ENCODE measurements at regions not wholly inside any gene's neighbourhood (a gene's known extent, or its start where the extent isn't known, plus 50 kb on each side); places are given as distances from the start of the nearest gene placed in this dataset.
"Not testable (repeated sequence)": the region's sequence is repeated elsewhere in the genome, so short reads cannot be mapped to it uniquely, and the experiment has no call there.

GRCh38 chr3:67104388-67104787 is 106.3 kb downstream of the KBTBD8 start:
- no peak overlapping the region for H3K4me3 Mint-ChIP-seq
- DNase-seq (no peak), ATAC-seq (replicated peaks) (no peak)
- H3K27ac Mint-ChIP-seq: no peak overlapping the region
- H3K36me3 Mint-ChIP-seq (ENCODE audit: insufficient read depth): no peaks in the 10 kb centered on the region
- H3K4me1 Mint-ChIP-seq (ENCODE audit: low read depth in 2 of 2): no peaks in the 10 kb centered on the region
- H3K9me3 Mint-ChIP-seq: peaks cover 2 to 8% of the 10 kb centered on the region in 2 donors
- H3K27me3 Mint-ChIP-seq: peaks cover under 1 to 7% of the 10 kb centered on the region in 2 donors

DNA sequence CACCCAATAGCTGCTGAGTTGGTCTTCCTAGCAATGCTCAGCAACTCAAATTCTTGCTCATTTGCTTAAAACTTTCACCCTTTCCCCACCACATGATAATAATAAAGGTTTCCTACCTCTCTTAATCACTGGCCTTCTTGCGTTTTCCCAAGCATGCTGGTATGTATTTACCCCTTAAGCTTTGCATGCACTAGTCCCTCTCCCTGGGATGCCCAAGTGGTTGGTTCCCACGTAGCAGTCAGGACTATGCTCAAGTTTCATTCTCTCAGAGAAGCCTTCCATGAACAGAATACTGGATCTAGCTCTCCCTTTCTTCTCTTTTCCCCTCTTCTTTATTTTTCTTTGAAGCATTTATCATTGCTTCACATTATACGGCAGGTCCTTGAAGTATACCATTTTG is 108.8 kb downstream of the KBTBD8 start:
- H3K4me3 Mint-ChIP-seq: no peak overlapping the region
- no peaks in the 10 kb centered on the region for H3K36me3 Mint-ChIP-seq (ENCODE audit: insufficient read depth)
- DNase-seq (no peak), ATAC-seq (replicated peaks) (no peak)
- no peak overlapping the region for H3K27ac Mint-ChIP-seq
- peaks cover 2 to 8% of the 10 kb centered on the region in 2 donors for H3K9me3 Mint-ChIP-seq
- H3K27me3 Mint-ChIP-seq: peaks cover 0 to 12% of the 10 kb centered on the region in 2 donors
- no peaks in the 10 kb centered on the region for H3K4me1 Mint-ChIP-seq (ENCODE audit: low read depth in 2 of 2)

DNA sequence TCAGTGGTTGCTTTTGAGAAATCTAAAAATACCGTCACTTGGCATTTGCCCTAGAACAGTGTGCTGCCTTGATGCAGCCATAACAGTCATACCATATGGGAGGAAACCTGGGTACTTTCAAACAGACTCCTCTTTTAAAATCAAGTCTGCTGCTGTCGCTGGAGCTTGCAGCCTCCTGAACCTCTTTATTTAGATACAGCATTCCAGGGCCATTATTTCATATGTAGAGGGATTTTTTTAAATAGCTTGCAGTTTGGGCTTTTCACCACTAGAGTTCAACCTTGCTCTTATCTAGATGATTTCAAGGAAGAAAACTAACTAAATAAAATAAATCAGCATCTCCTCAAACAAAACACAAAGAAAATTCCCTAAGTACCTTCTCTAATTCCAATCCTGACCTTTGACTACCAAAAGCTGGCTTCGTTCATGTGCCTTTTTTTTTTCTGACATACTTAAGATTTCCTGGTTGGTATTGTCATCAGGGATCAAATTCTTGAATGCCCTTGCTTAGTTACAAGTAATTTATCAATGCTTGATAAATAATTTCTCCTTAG is 111.6 kb downstream of the KBTBD8 start:
- ATAC-seq (replicated peaks) (no peak), DNase-seq (no peak)
- Mint-ChIP-seq H3K4me3 (no peak overlapping the region), H3K27ac (no peak overlapping the region), H3K4me1 (ENCODE audit: low read depth in 2 of 2) (peaks cover 0 to 4% of the 10 kb centered on the region in 2 donors), H3K9me3 (no peaks in the 10 kb centered on the region), H3K27me3 (peaks cover 0 to 20% of the 10 kb centered on the region in 2 donors), H3K36me3 (ENCODE audit: insufficient read depth) (no peaks in the 10 kb centered on the region)

DNA sequence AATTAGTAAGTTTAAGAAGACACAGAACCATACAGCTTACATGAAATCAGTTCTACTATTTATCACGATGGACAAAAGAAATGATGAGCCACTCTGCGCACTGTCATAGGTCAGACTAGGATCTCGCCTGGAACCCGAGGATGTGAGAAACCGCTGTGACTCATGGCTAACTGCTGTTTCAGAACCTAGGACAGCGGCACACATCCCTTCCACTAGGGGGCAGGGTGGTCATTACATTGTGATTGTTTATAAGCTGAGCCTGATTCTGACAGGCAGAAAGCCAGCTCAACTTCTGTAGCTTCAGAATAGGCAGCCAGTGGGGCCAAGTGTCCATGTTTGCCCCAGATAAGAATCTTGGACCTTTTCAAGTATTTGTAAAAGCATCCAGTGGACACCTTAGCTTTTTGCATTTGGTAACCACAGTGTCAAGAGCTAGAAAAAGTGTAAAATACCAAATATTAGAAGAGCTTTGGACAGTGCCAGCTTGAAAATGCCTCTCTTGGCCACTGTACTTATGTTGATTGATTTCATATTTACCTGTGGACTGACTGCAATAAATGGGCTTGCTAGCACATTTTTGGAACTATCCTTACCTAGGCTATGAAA is 115.8 kb downstream of the KBTBD8 start:
- peak; percentile 98 for ATAC-seq (replicated peaks)
- H3K27ac Mint-ChIP-seq: no peak overlapping the region
- H3K4me1 Mint-ChIP-seq (ENCODE audit: low read depth in 2 of 2): peaks cover 0 to 4% of the 10 kb centered on the region in 2 donors
- no peak overlapping the region for H3K4me3 Mint-ChIP-seq
- H3K27me3 Mint-ChIP-seq: peaks cover 36 to 39% of the 10 kb centered on the region in 2 donors
- H3K36me3 Mint-ChIP-seq (ENCODE audit: insufficient read depth): no peaks in the 10 kb centered on the region
- DNase-seq: peak; percentile 70 to 82 (median 73)
- no peaks in the 10 kb centered on the region for H3K9me3 Mint-ChIP-seq

- no peak for ATAC-seq (replicated peaks)
- Mint-ChIP-seq H3K4me3 (no peak overlapping the region), H3K9me3 (no peaks in the 10 kb centered on the region), H3K27me3 (peaks cover 48 to 50% of the 10 kb centered on the region in 2 donors), H3K4me1 (ENCODE audit: low read depth in 2 of 2) (peaks cover 0 to 4% of the 10 kb centered on the region in 2 donors), H3K36me3 (ENCODE audit: insufficient read depth) (no peaks in the 10 kb centered on the region), H3K27ac (no peak overlapping the region)
- no peak for DNase-seq
These were observed 120.0 kb downstream of the KBTBD8 start for GRCh38 chr3:67118122-67118521.

DNA sequence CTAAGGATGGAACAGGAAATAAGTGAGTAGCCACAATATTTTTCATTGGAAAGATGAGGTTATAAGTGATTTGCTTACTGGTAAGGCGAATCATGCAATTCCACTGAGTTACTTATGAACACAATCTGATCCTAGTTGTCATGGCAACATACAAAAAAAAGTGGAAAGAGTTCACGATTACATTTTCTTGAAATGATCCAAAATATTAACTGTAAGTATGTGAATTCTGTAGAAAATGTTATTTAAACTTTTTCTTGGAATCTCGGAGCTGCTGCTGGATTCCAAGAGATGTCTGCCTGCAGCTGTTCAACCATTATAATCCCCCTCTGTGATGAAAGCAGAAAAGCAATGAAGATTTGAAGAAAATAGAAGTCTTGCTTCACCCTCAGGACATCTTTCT is 120.5 kb downstream of the KBTBD8 start:
- no peak for DNase-seq
- H3K9me3 Mint-ChIP-seq: no peaks in the 10 kb centered on the region
- peaks cover 0 to 2% of the 10 kb centered on the region in 2 donors for H3K4me1 Mint-ChIP-seq (ENCODE audit: low read depth in 2 of 2)
- no peaks in the 10 kb centered on the region for H3K36me3 Mint-ChIP-seq (ENCODE audit: insufficient read depth)
- peaks cover 46 to 50% of the 10 kb centered on the region in 2 donors for H3K27me3 Mint-ChIP-seq
- no peak overlapping the region for H3K27ac Mint-ChIP-seq
- no peak overlapping the region for H3K4me3 Mint-ChIP-seq
- no peak for ATAC-seq (replicated peaks)

GRCh38 chr3:67123914-67124313 is 125.8 kb downstream of the KBTBD8 start:
- DNase-seq: no peak
- Mint-ChIP-seq H3K36me3 (ENCODE audit: insufficient read depth) (no peaks in the 10 kb centered on the region), H3K4me1 (ENCODE audit: low read depth in 2 of 2) (no peaks in the 10 kb centered on the region), H3K9me3 (no peaks in the 10 kb centered on the region), H3K27ac (no peak overlapping the region), H3K4me3 (no peak overlapping the region), H3K27me3 (peaks cover 15 to 23% of the 10 kb centered on the region in 2 donors)
- no peak for ATAC-seq (replicated peaks)

GRCh38 chr3:67127254-67127653 is 129.1 kb downstream of the KBTBD8 start:
- no peaks in the 10 kb centered on the region for H3K4me1 Mint-ChIP-seq (ENCODE audit: low read depth in 2 of 2)
- no peak for ATAC-seq (replicated peaks)
- no peak overlapping the region for H3K27ac Mint-ChIP-seq
- H3K4me3 Mint-ChIP-seq: no peak overlapping the region
- H3K27me3 Mint-ChIP-seq: peaks cover 16 to 34% of the 10 kb centered on the region in 2 donors
- DNase-seq: no peak
- no peaks in the 10 kb centered on the region for H3K9me3 Mint-ChIP-seq
- no peaks in the 10 kb centered on the region for H3K36me3 Mint-ChIP-seq (ENCODE audit: insufficient read depth)

- ATAC-seq (replicated peaks) (no peak), DNase-seq (no peak)
- Mint-ChIP-seq H3K27me3 (peaks cover 16 to 19% of the 10 kb centered on the region in 2 donors), H3K27ac (no peak overlapping the region), H3K9me3 (peaks cover 10 to 28% of the 10 kb centered on the region in 2 donors), H3K4me3 (no peak overlapping the region), H3K36me3 (ENCODE audit: insufficient read depth) (no peaks in the 10 kb centered on the region), H3K4me1 (ENCODE audit: low read depth in 2 of 2) (no peaks in the 10 kb centered on the region)
These were observed 144.3 kb downstream of the KBTBD8 start for GRCh38 chr3:67142432-67142831.

DNA sequence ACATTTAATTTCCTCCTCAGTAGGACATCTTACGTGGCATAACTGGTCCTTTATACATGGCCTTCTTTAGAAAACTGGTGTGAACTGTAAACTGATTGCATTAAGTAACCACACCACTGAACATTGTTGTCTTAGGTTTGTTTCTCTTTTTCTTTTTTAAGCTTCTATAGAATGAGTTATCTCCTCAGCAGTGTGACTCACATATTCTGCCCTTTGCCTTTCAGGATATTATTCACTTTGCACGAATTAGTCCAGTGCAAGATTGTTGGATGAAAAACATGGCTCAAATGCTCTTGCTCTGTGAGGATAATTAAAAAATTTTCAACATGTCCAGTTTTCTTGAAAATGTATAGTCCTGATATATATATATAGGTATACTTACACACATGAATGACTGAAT is 147.6 kb downstream of the KBTBD8 start:
- Mint-ChIP-seq H3K36me3 (ENCODE audit: insufficient read depth) (no peaks in the 10 kb centered on the region), H3K4me1 (ENCODE audit: low read depth in 2 of 2) (no peaks in the 10 kb centered on the region)
- ATAC-seq (replicated peaks): no peak

GRCh38 chr3:67154429-67154828 is 156.3 kb downstream of the KBTBD8 start:
- no peaks in the 10 kb centered on the region for H3K36me3 Mint-ChIP-seq (ENCODE audit: insufficient read depth)
- no peak for ATAC-seq (replicated peaks)
- no peak overlapping the region for H3K4me3 Mint-ChIP-seq
- H3K27ac Mint-ChIP-seq: no peak overlapping the region
- H3K9me3 Mint-ChIP-seq: peaks cover 5 to 13% of the 10 kb centered on the region in 2 donors
- H3K27me3 Mint-ChIP-seq: peaks cover 0 to 7% of the 10 kb centered on the region in 2 donors
- no peaks in the 10 kb centered on the region for H3K4me1 Mint-ChIP-seq (ENCODE audit: low read depth in 2 of 2)
- no peak for DNase-seq

More for the DNA sequence above, 147.6 kb downstream of the KBTBD8 start:
- no peak overlapping the region for H3K4me3 Mint-ChIP-seq
- H3K27me3 Mint-ChIP-seq: peaks cover 16 to 20% of the 10 kb centered on the region in 2 donors
- no peak for DNase-seq
- H3K27ac Mint-ChIP-seq: no peak overlapping the region
- peaks cover 3 to 7% of the 10 kb centered on the region in 2 donors for H3K9me3 Mint-ChIP-seq

DNA sequence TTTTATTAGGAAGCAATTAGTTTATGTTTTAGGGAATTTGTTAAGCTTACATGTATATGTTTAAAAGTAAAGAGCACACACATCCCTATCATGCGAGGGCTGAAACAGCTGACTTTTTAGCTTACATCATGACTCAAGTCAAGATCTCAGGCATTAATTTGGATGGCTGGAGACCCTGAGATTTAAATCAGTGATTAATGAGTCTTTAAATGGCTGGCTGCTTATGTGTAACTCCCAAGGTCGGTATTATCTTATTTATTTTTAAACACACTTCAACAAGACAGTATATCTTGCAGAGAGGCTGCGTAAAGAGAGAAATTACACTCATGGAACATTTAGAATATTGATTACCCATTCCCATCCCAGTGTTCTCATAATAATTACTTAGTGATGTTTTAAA is 169.4 kb downstream of the KBTBD8 start:
- Mint-ChIP-seq H3K9me3 (peaks cover 0 to 3% of the 10 kb centered on the region in 2 donors), H3K4me3 (no peak overlapping the region), H3K27ac (no peak overlapping the region), H3K4me1 (ENCODE audit: low read depth in 2 of 2) (no peaks in the 10 kb centered on the region), H3K36me3 (ENCODE audit: insufficient read depth) (no peaks in the 10 kb centered on the region), H3K27me3 (peaks cover 0 to 5% of the 10 kb centered on the region in 2 donors)
- no peak for ATAC-seq (replicated peaks)
- no peak for DNase-seq

GRCh38 chr3:67171841-67172240 is 173.7 kb downstream of the KBTBD8 start:
- DNase-seq (no peak), ATAC-seq (replicated peaks) (no peak)
- Mint-ChIP-seq H3K27ac (no peak overlapping the region), H3K9me3 (no peaks in the 10 kb centered on the region), H3K36me3 (ENCODE audit: insufficient read depth) (no peaks in the 10 kb centered on the region), H3K4me3 (no peak overlapping the region), H3K4me1 (ENCODE audit: low read depth in 2 of 2) (no peaks in the 10 kb centered on the region), H3K27me3 (peaks cover 0 to 5% of the 10 kb centered on the region in 2 donors)

GRCh38 chr3:67173130-67173529 is 175.0 kb downstream of the KBTBD8 start:
- H3K9me3 Mint-ChIP-seq, H3K4me3 Mint-ChIP-seq: not testable (repeated sequence)

More at GRCh38 chr3:67173130-67173529, 175.0 kb downstream of the KBTBD8 start:
- H3K4me1 Mint-ChIP-seq (ENCODE audit: low read depth in 2 of 2); ATAC-seq (replicated peaks); H3K27ac Mint-ChIP-seq; H3K27me3 Mint-ChIP-seq; H3K36me3 Mint-ChIP-seq (ENCODE audit: insufficient read depth); DNase-seq: not testable (repeated sequence)

All from effector memory CD8-positive, alpha-beta T cell (primary cell).